ENCODE measurements at regions not wholly inside any gene's neighbourhood (a gene's known extent, or its start where the extent isn't known, plus 50 kb on each side); places are given as distances from the start of the nearest gene placed in this dataset.
"Not testable (repeated sequence)": the region's sequence is repeated elsewhere in the genome, so short reads cannot be mapped to it uniquely, and the experiment has no call there.

GRCh38 chr15:54841701-54842305, 354.9 kb downstream of the RSL24D1 start:
- no peak for DNase-seq (ENCODE audit: low read depth)

GRCh38 chr15:54840621-54841398, 355.9 kb downstream of the RSL24D1 start:
- DNase-seq (ENCODE audit: low read depth), result no peak

GRCh38 chr15:54839379-54839778, 357.4 kb downstream of the RSL24D1 start:
- no peak for DNase-seq (ENCODE audit: low read depth)

- no peak for DNase-seq (ENCODE audit: low read depth)
Observed at GRCh38 chr15:54836052-54836795, 360.5 kb downstream of the RSL24D1 start.

GRCh38 chr15:54829821-54830220, 366.9 kb downstream of the RSL24D1 start:
- DNase-seq (ENCODE audit: low read depth), result no peak

- peak; percentile 50 for DNase-seq (ENCODE audit: low read depth)
Observed at GRCh38 chr15:54820811-54821210, 375.9 kb downstream of the RSL24D1 start.

GRCh38 chr15:54820098-54820497, 376.6 kb downstream of the RSL24D1 start:
- no peak for DNase-seq (ENCODE audit: low read depth)

GRCh38 chr15:54816401-54816800, 380.3 kb downstream of the RSL24D1 start:
- no peak for DNase-seq (ENCODE audit: low read depth)

GRCh38 chr15:54815556-54815955, 381.2 kb downstream of the RSL24D1 start:
- DNase-seq (ENCODE audit: low read depth), result no peak

- no peak for DNase-seq (ENCODE audit: low read depth)
Observed at GRCh38 chr15:54812383-54812782, 384.4 kb downstream of the RSL24D1 start.

- DNase-seq (ENCODE audit: low read depth), result no peak
Observed at GRCh38 chr15:54810496-54810895, 386.2 kb downstream of the RSL24D1 start.

GRCh38 chr15:54810031-54810430, 386.7 kb downstream of the RSL24D1 start:
- no peak for DNase-seq (ENCODE audit: low read depth)

GRCh38 chr15:54808321-54808720, 388.4 kb downstream of the RSL24D1 start:
- no peak for DNase-seq (ENCODE audit: low read depth)

GRCh38 chr15:54803987-54804386, 392.8 kb downstream of the RSL24D1 start:
- no peak for DNase-seq (ENCODE audit: low read depth)

- peak; percentile 77 for DNase-seq (ENCODE audit: low read depth)
Observed at GRCh38 chr15:54803134-54803808, 393.5 kb downstream of the RSL24D1 start.

- no peak for DNase-seq (ENCODE audit: low read depth)
Observed at GRCh38 chr15:54792526-54792925, 404.2 kb downstream of the RSL24D1 start.

- no peak for DNase-seq (ENCODE audit: low read depth)
Observed at GRCh38 chr15:54790693-54791092, 406.0 kb downstream of the RSL24D1 start.

GRCh38 chr15:54789376-54789775, 407.4 kb downstream of the RSL24D1 start:
- no peak for DNase-seq (ENCODE audit: low read depth)

- not testable (repeated sequence) for DNase-seq (ENCODE audit: low read depth)
Observed at GRCh38 chr15:54781220-54781619, 415.5 kb downstream of the RSL24D1 start.

GRCh38 chr15:54779271-54779670, 417.5 kb downstream of the RSL24D1 start:
- no peak for DNase-seq (ENCODE audit: low read depth)

- DNase-seq (ENCODE audit: low read depth), result no peak
Observed at GRCh38 chr15:54776410-54776809, 420.3 kb downstream of the RSL24D1 start.

- no peak for DNase-seq (ENCODE audit: low read depth)
Observed at GRCh38 chr15:54772663-54773062, 424.1 kb downstream of the RSL24D1 start.
